Ovary (tissue), 7 donors: ENCODE measurements at regions not wholly inside any gene's neighbourhood (a gene's known extent, or its start where the extent isn't known, plus 50 kb on each side); places are given as distances from the start of the nearest gene placed in this dataset.
"Not testable (repeated sequence)": the region's sequence is repeated elsewhere in the genome, so short reads cannot be mapped to it uniquely, and the experiment has no call there.

Experiments used
- DNase-seq, 5 donors: peaks; one replicate each; pipeline ENCODE4 v3.0.0-alpha.2; 2019 to 2020
- H3K27ac ChIP-seq, 2 donors: fragments of 200-600 bp; one replicate each; pipeline versions ENCODE4 v1.5.1 to v1.8.0; 2019 to 2022
- H3K27me3 ChIP-seq: fragments of 200-600 bp; one replicate; pipeline ENCODE4 v1.8.0; 2022
- H3K36me3 ChIP-seq: fragments of 200-600 bp; sonication (generic); one replicate; pipeline ENCODE4 v1.5.1; 2019
- H3K4me1 ChIP-seq: one replicate; pipeline ENCODE4 v1.8.1; 2013; ENCODE audit warnings: mild to moderate bottlenecking, moderate library complexity; ENCODE audit not compliant: insufficient read depth
- H3K4me3 ChIP-seq: fragments of 200-600 bp; sonication (generic); one replicate; pipeline ENCODE4 v1.5.1; 2017
- H3K9me3 ChIP-seq, 2 donors: fragments of 200-600 bp in 1 of 2; sonication (generic) in 1 of 2; one replicate each; pipeline versions ENCODE4 v1.5.1 to v1.8.1; 2013 to 2019; ENCODE audit warnings: mild to moderate bottlenecking in 1 of 2, moderate library complexity in 1 of 2
- WGBS, 3 donors: extraction: QIAGEN DNeasy Blood & Tissue Kit in 1 of 3; methylation state at CpG; one replicate each; pipeline versions ENCODE4 v1.1.5 to v1.1.7; 2013 to 2017; 5-methylcytosine and 5-hydroxymethylcytosine counted together
- intact Hi-C, 4 donors: fragments of 100-400 bp; cut with DNase I; formaldehyde crosslinking; loops; one replicate each; pipeline versions ENCODE4 v1.11.0 to v1.15.1; 2022 to 2023
- donor health status: DM: no; HTN: no; CAD: no; lungs with moderate emphysema.
- donor health status: DM: no; HTN: no; CAD: no.
- donor health status: Bipolar disorder and iron deficiency.
- donor health status: DM: no; HTN: no; CAD: no.
- donor health status: DM: yes; HTN: yes; CAD: no.

- H3K36me3 ChIP-seq, H3K4me1 ChIP-seq, H3K27me3 ChIP-seq, H3K9me3 ChIP-seq, DNase-seq, H3K4me3 ChIP-seq, H3K27ac ChIP-seq, intact Hi-C loops: not testable (repeated sequence)
- WGBS, 3 donors: 73 to 84% (median 80%) methylated on average over 4 of the region's 4 CpGs
These were observed 112.5 kb upstream of the POMZP3 start for GRCh38 chr7:76739538-76739937.

GRCh38 chr7:76736724-76737123 is 109.6 kb upstream of the POMZP3 start:
- intact Hi-C loops, H3K4me1 ChIP-seq, H3K36me3 ChIP-seq, DNase-seq, H3K4me3 ChIP-seq, H3K9me3 ChIP-seq, H3K27ac ChIP-seq, H3K27me3 ChIP-seq: not testable (repeated sequence)
- 57 to 70% (median 62%) methylated on average over 1 to 2 of the region's 2 CpGs for WGBS, 3 donors

DNA sequence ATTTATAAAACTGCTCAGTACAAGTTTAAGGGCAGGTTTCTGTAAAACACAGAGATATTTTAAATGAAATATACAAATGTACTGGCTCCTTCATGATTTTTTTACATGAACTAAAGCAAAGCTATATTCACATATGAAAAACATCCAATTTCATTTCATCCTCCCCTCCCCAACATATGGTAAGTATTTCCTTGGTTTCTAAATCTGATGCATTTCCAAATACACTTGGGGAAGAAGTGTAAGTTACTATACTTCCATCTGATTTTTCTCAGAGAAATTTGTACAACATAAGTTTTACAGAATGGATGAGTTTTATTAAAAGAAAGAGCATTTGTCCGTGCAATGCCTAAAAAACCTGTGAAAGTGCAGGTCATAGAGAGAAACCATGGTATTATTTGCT is 109.0 kb upstream of the POMZP3 start:
- H3K4me1 ChIP-seq, H3K27me3 ChIP-seq, H3K9me3 ChIP-seq, H3K27ac ChIP-seq, intact Hi-C loops, DNase-seq, H3K4me3 ChIP-seq, H3K36me3 ChIP-seq: not testable (repeated sequence)
- WGBS, 3 donors: 85 to 93% (median 86%) methylated on average over 1 of the region's 1 CpG

DNA sequence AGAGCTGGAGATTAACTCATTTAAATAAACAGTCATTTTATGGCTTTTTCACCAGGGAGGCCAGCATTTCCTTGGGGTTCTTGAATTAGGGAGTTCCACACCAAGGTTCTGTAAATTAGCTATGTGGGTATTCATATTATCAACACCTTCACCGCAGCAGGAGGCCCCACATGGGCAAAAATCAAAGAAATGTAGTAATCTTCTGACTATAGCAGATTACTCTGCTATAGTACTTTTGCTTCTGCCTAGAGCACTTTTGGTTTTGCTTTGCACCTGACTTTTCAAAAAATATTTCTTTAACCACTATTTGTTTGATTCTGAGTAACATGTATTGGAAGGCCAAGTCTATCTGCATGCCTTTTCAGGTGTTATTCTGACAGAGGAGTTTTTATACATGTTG is 108.6 kb upstream of the POMZP3 start:
- H3K4me3 ChIP-seq, H3K9me3 ChIP-seq, H3K4me1 ChIP-seq, DNase-seq, intact Hi-C loops, H3K27ac ChIP-seq, H3K36me3 ChIP-seq, H3K27me3 ChIP-seq: not testable (repeated sequence)
- WGBS, 3 donors: 67% methylated on average over 1 of the region's 1 CpG; no CpG with 5 or more reads in 1 of the 3 donors

- H3K4me3 ChIP-seq, H3K9me3 ChIP-seq, H3K4me1 ChIP-seq, H3K36me3 ChIP-seq, H3K27me3 ChIP-seq, intact Hi-C loops, H3K27ac ChIP-seq: not testable (repeated sequence)
- DNase-seq: peak in 1 of 5 donors; percentile 8
- 86 to 94% (median 88%) methylated on average over 20 to 23 of the region's 23 CpGs for WGBS, 3 donors
These were observed 101.5 kb upstream of the POMZP3 start for GRCh38 chr7:76728571-76728974.

GRCh38 chr7:76723928-76724327 is 96.8 kb upstream of the POMZP3 start:
- intact Hi-C loops, DNase-seq: not testable (repeated sequence)

DNA sequence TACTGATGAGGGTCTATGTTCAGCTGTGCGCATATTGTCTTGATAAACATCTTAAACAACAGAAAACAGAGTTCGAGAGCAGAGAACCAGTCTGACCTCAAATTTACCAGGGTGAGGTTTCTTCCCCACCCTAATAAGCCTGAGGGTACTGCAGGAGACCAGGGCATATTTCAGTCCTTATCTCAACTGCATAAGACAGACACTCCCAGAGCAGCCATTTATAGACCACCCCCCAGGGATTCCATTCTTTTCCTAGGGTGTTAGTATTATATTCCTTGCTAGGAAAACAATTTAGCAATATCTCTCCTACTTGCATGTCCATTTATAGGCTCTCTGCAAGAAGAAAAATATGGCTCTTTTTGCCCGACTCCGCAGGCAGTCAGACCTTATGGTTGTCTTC is 89.5 kb upstream of the POMZP3 start:
- intact Hi-C loops, DNase-seq, H3K9me3 ChIP-seq, H3K36me3 ChIP-seq, H3K27ac ChIP-seq, H3K4me3 ChIP-seq, H3K4me1 ChIP-seq, H3K27me3 ChIP-seq: not testable (repeated sequence)
- 96 to 99% (median 97%) methylated on average over 4 of the region's 4 CpGs for WGBS, 3 donors

More at GRCh38 chr7:76723928-76724327, 96.8 kb upstream of the POMZP3 start:
- not testable (repeated sequence) for H3K36me3 ChIP-seq, H3K9me3 ChIP-seq, H3K27me3 ChIP-seq, H3K27ac ChIP-seq, H3K4me1 ChIP-seq, H3K4me3 ChIP-seq
- 14 to 39% (median 31%) methylated on average over 1 to 2 of the region's 3 CpGs for WGBS, 3 donors

GRCh38 chr7:76712926-76713325 is 85.8 kb upstream of the POMZP3 start:
- H3K27ac ChIP-seq, H3K9me3 ChIP-seq, DNase-seq, H3K36me3 ChIP-seq, H3K27me3 ChIP-seq, H3K4me3 ChIP-seq, intact Hi-C loops, H3K4me1 ChIP-seq: not testable (repeated sequence)
- WGBS, 3 donors: 60 to 70% (median 62%) methylated on average over 3 of the region's 3 CpGs

GRCh38 chr7:76711648-76712047 is 84.6 kb upstream of the POMZP3 start:
- WGBS, 3 donors: 91 to 100% (median 96%) methylated on average over 2 of the region's 2 CpGs
- H3K36me3 ChIP-seq, H3K27me3 ChIP-seq, H3K27ac ChIP-seq, H3K9me3 ChIP-seq, H3K4me3 ChIP-seq, intact Hi-C loops, DNase-seq, H3K4me1 ChIP-seq: not testable (repeated sequence)

- H3K27me3 ChIP-seq, H3K9me3 ChIP-seq, H3K27ac ChIP-seq, intact Hi-C loops, H3K36me3 ChIP-seq, H3K4me1 ChIP-seq, DNase-seq, H3K4me3 ChIP-seq: not testable (repeated sequence)
- whole genome bisulfite sequencing, 3 donors: 60 to 71% (median 70%) methylated on average over 1 of the region's 1 CpG
These were observed 82.6 kb upstream of the POMZP3 start for GRCh38 chr7:76709703-76710102.

GRCh38 chr7:76708446-76708845 is 81.4 kb upstream of the POMZP3 start:
- H3K9me3 ChIP-seq, H3K27me3 ChIP-seq, intact Hi-C loops, H3K27ac ChIP-seq, H3K4me1 ChIP-seq, H3K4me3 ChIP-seq, DNase-seq, H3K36me3 ChIP-seq: not testable (repeated sequence)
- WGBS, 3 donors: 88 to 97% (median 91%) methylated on average over 2 of the region's 2 CpGs

- intact Hi-C loops, H3K4me1 ChIP-seq, H3K27ac ChIP-seq, H3K4me3 ChIP-seq, H3K9me3 ChIP-seq, DNase-seq, H3K27me3 ChIP-seq, H3K36me3 ChIP-seq: not testable (repeated sequence)
These were observed 76.7 kb upstream of the POMZP3 start for GRCh38 chr7:76703815-76704214.

DNA sequence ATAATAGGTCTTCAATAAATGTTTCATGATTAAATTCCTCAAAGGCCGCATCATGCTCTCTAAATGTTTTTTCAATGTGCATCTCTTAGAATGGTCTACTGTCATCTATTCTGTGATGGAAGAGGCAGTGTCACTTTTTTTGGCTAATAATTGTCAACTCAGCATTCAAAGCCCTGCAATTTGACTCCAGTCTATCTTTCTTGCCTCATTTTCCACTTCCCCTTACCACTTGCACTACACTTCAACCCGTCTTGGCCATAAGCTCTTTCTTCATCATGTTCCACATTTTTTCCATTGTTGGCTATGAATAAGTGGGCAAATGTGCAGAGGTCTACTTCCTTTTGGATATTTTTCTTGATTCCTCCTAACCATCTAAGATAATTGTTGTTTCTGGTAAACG is 59.2 kb upstream of the POMZP3 start:
- H3K4me3 ChIP-seq, DNase-seq, intact Hi-C loops, H3K4me1 ChIP-seq, H3K9me3 ChIP-seq, H3K36me3 ChIP-seq, H3K27ac ChIP-seq, H3K27me3 ChIP-seq: not testable (repeated sequence)
- 88 to 100% (median 98%) methylated on average over 2 to 3 of the region's 3 CpGs for WGBS, 3 donors
